ENCODE measurements at regions not wholly inside any gene's neighbourhood (a gene's known extent, or its start where the extent isn't known, plus 50 kb on each side); places are given as distances from the start of the nearest gene placed in this dataset.
"Not testable (repeated sequence)": the region's sequence is repeated elsewhere in the genome, so short reads cannot be mapped to it uniquely, and the experiment has no call there.

- H3K36me3 Mint-ChIP-seq (ENCODE audit: insufficient read depth, unreplicated experiment); H3K9me3 Mint-ChIP-seq (ENCODE audit: unreplicated experiment); H3K4me1 Mint-ChIP-seq (ENCODE audit: insufficient read depth, unreplicated experiment); H3K4me3 Mint-ChIP-seq (ENCODE audit: unreplicated experiment); BruUV-seq (replicated peaks); intact Hi-C loops (cut with micrococcal nuclease); H3K27ac Mint-ChIP-seq (ENCODE audit: low read depth, unreplicated experiment); H3K27me3 Mint-ChIP-seq (ENCODE audit: insufficient read depth, unreplicated experiment): not testable (repeated sequence)
- CTCF ChIA-PET: interaction anchor here (0.6 to 1.6 kb wide), 3 partner anchors 10 to 1130 kb away, joined by 3 to 5 read pairs (median 4); no protein-coding TSS in a partner anchor
- DNase-seq (ENCODE audit: unreplicated experiment): peak; percentile 21
- peak; percentile 21 for TF ChIP-seq CTCF (IDR thresholded peaks at IDR 0.05; ENCODE audit: unreplicated experiment)
- POLR2A ChIA-PET: interaction anchor here (0.6 kb wide), 1 partner anchor 124 kb away, joined by 3 read pairs; no protein-coding TSS in a partner anchor
Measured at GRCh38 chr5:94086635-94087034, 345.2 kb upstream of the POU5F2 start.

GRCh38 chr5:94086194-94086593 is 344.8 kb upstream of the POU5F2 start:
- no peak overlapping the region for H3K27ac Mint-ChIP-seq (ENCODE audit: low read depth, unreplicated experiment)
- BruUV-seq (replicated peaks): no TSS peak
- TF ChIP-seq CTCF (IDR thresholded peaks at IDR 0.05; ENCODE audit: unreplicated experiment): no peak
- H3K4me1 Mint-ChIP-seq (ENCODE audit: insufficient read depth, unreplicated experiment): peaks cover 5% of the 10 kb centered on the region
- intact Hi-C loops (cut with micrococcal nuclease): no loop called here
- ChIA-PET POLR2A (no interaction called here), CTCF (interaction anchor here (0.6 kb wide), 1 partner anchor 1130 kb away, joined by 3 read pairs; no protein-coding TSS in a partner anchor)
- H3K27me3 Mint-ChIP-seq (ENCODE audit: insufficient read depth, unreplicated experiment): no peaks in the 10 kb centered on the region
- H3K36me3 Mint-ChIP-seq (ENCODE audit: insufficient read depth, unreplicated experiment): peaks cover 6% of the 10 kb centered on the region
- H3K4me3 Mint-ChIP-seq (ENCODE audit: unreplicated experiment): no peak overlapping the region
- no peaks in the 10 kb centered on the region for H3K9me3 Mint-ChIP-seq (ENCODE audit: unreplicated experiment)
- DNase-seq (ENCODE audit: unreplicated experiment): no peak

GRCh38 chr5:94082405-94082804 is 341.0 kb upstream of the POU5F2 start:
- TF ChIP-seq CTCF (IDR thresholded peaks at IDR 0.05; ENCODE audit: unreplicated experiment): no peak
- intact Hi-C loops (cut with micrococcal nuclease): no loop called here
- no TSS peak for BruUV-seq (replicated peaks)
- POLR2A ChIA-PET: interaction anchor here (0.6 to 0.7 kb wide), 2 partner anchors 44 to 50 kb away, joined by 3 read pairs; no protein-coding TSS in a partner anchor
- no peak for DNase-seq (ENCODE audit: unreplicated experiment)
- Mint-ChIP-seq H3K27ac (ENCODE audit: low read depth, unreplicated experiment) (no peak overlapping the region), H3K9me3 (ENCODE audit: unreplicated experiment) (no peaks in the 10 kb centered on the region), H3K27me3 (ENCODE audit: insufficient read depth, unreplicated experiment) (no peaks in the 10 kb centered on the region), H3K4me3 (ENCODE audit: unreplicated experiment) (no peak overlapping the region), H3K36me3 (ENCODE audit: insufficient read depth, unreplicated experiment) (peaks cover 11% of the 10 kb centered on the region), H3K4me1 (ENCODE audit: insufficient read depth, unreplicated experiment) (no peaks in the 10 kb centered on the region)
- CTCF ChIA-PET: interaction anchor here (0.7 kb wide), 3 partner anchors 114 to 1184 kb away, joined by 3 to 4 read pairs (median 3); no protein-coding TSS in a partner anchor

- ChIA-PET CTCF (interaction anchor here (0.6 kb wide), 2 partner anchors 8 to 189 kb away, joined by 3 to 4 read pairs; no protein-coding TSS in a partner anchor), POLR2A (no interaction called here)
- DNase-seq (ENCODE audit: unreplicated experiment): no peak
- intact Hi-C loops (cut with micrococcal nuclease): no loop called here
- Mint-ChIP-seq H3K4me3 (ENCODE audit: unreplicated experiment) (no peak overlapping the region), H3K27ac (ENCODE audit: low read depth, unreplicated experiment) (no peak overlapping the region), H3K36me3 (ENCODE audit: insufficient read depth, unreplicated experiment) (peaks cover 11% of the 10 kb centered on the region), H3K9me3 (ENCODE audit: unreplicated experiment) (no peaks in the 10 kb centered on the region), H3K27me3 (ENCODE audit: insufficient read depth, unreplicated experiment) (no peaks in the 10 kb centered on the region), H3K4me1 (ENCODE audit: insufficient read depth, unreplicated experiment) (no peaks in the 10 kb centered on the region)
- no peak for TF ChIP-seq CTCF (IDR thresholded peaks at IDR 0.05; ENCODE audit: unreplicated experiment)
- BruUV-seq (replicated peaks): no TSS peak
Measured at GRCh38 chr5:94081088-94081487, 339.7 kb upstream of the POU5F2 start.

All from MCF 10A (cell line).